A673 (cell line): ENCODE measurements at regions not wholly inside any gene's neighbourhood (a gene's known extent, or its start where the extent isn't known, plus 50 kb on each side); places are given as distances from the start of the nearest gene placed in this dataset.

Experiments used
- BruUV-seq: library from RNA; stranded (reverse); fragments of 400-500 nt; replicated peaks from 2 replicates; lab custom pipeline; 2021; lab: Mats Ljungman, UMichigan
- CTCF ChIA-PET: fragments of 300-600 bp; sonication (Branson Sonifier 250); formaldehyde crosslinking; loops from one replicate; lab custom pipeline; 2022; ENCODE audit warnings: antibody characterized with exemption; lab: Charles Lee
- POLR2A ChIA-PET: fragments of 300-600 bp; sonication (Branson Sonifier 250); formaldehyde crosslinking; loops from one replicate; lab custom pipeline; 2022; ENCODE audit warnings: antibody characterized with exemption; ENCODE audit not compliant: low non-redundant PET; lab: Charles Lee
- DNase-seq: peaks from one replicate; pipeline ENCODE4 v3.0.0-alpha.2; 2015; ENCODE audit warnings: low spot score
- H3K27ac ChIP-seq: fragments of 200-600 bp; sonication (generic); 2 replicates; pipeline ENCODE4 v1.5.1; 2016; ENCODE audit warnings: mixed run types, low read depth, mild to moderate bottlenecking, mixed read lengths, antibody characterized with exemption, low read length; ENCODE audit not compliant: poor library complexity, severe bottlenecking
- H3K27me3 ChIP-seq: fragments of 200-600 bp; sonication (generic); replicated peaks from 2 replicates; pipeline ENCODE4 v1.6.1; 2017; ENCODE audit warnings: mixed run types, low read depth, mild to moderate bottlenecking, mixed read lengths, antibody characterized with exemption, low read length; ENCODE audit not compliant: insufficient read depth, poor library complexity
- H3K36me3 ChIP-seq: fragments of 200-600 bp; sonication (generic); 2 replicates; pipeline ENCODE4 v1.6.1; 2016; ENCODE audit warnings: mixed run types, mild to moderate bottlenecking, mixed read lengths, antibody characterized with exemption, low read length; ENCODE audit not compliant: insufficient read depth, poor library complexity, severe bottlenecking
- H3K4me1 ChIP-seq: fragments of 200-600 bp; sonication (generic); 2 replicates; pipeline ENCODE4 v1.6.1; 2017; ENCODE audit warnings: mixed run types, mild to moderate bottlenecking, mixed read lengths, antibody characterized with exemption, low read length; ENCODE audit not compliant: insufficient read depth, poor library complexity, severe bottlenecking
- H3K4me3 ChIP-seq: fragments of 200-600 bp; sonication (generic); 2 replicates; pipeline ENCODE4 v1.5.1; 2016; ENCODE audit warnings: low read depth, mixed run types, mild to moderate bottlenecking, mixed read lengths, low read length; ENCODE audit not compliant: poor library complexity, severe bottlenecking
- H3K9me3 ChIP-seq: fragments of 200-600 bp; sonication (generic); 2 replicates; pipeline ENCODE4 v1.6.1; 2016; ENCODE audit warnings: mixed run types, low read depth, mild to moderate bottlenecking, mixed read lengths, antibody characterized with exemption, low read length; ENCODE audit not compliant: poor library complexity, severe bottlenecking
- CTCF ChIP-seq: fragments of 300-800, 200-600 bp; sonication (generic); conservative IDR thresholded peaks from 2 replicates; pipeline ENCODE4 v1.5.1; 2017; ENCODE audit warnings: low read depth, mild to moderate bottlenecking, antibody characterized with exemption, low read length, moderate library complexity, mixed read lengths
- EZH2 ChIP-seq: fragments of 200-600 bp; sonication (generic); IDR thresholded peaks from 2 replicates; pipeline ENCODE4 v1.6.1; 2017; ENCODE audit warnings: borderline replicate concordance, low read depth, mild to moderate bottlenecking, mixed read lengths, antibody characterized with exemption, low read length; ENCODE audit not compliant: poor library complexity, severe bottlenecking
- intact Hi-C: fragments of 100-400 bp; cut with micrococcal nuclease; formaldehyde crosslinking; loops from one replicate; pipeline ENCODE4 v1.10.0; 2022; ENCODE audit not compliant: unreplicated experiment

- ChIA-PET CTCF (no interaction called here), POLR2A (no interaction called here)
- no peaks in the 10 kb centered on the region for H3K27me3 ChIP-seq
- no peaks in the 10 kb centered on the region for H3K4me1 ChIP-seq
- no peak overlapping the region for H3K27ac ChIP-seq
- no peak for DNase-seq
- no peaks in the 10 kb centered on the region for H3K9me3 ChIP-seq
- BruUV-seq, result no TSS peak
- TF ChIP-seq CTCF (no peak), EZH2 (no peak)
- no peak overlapping the region for H3K4me3 ChIP-seq
- intact Hi-C loops, result no loop called here
- no peaks in the 10 kb centered on the region for H3K36me3 ChIP-seq
Measured at GRCh38 chr20:7622399-7622961, 317.8 kb downstream of the HAO1 start.

GRCh38 chr20:7624886-7625285, 315.4 kb downstream of the HAO1 start:
- ChIA-PET POLR2A (no interaction called here), CTCF (no interaction called here)
- H3K4me3 ChIP-seq, result no peak overlapping the region
- no TSS peak for BruUV-seq
- no peaks in the 10 kb centered on the region for H3K4me1 ChIP-seq
- DNase-seq, result no peak
- H3K36me3 ChIP-seq, result no peaks in the 10 kb centered on the region
- no peak for TF ChIP-seq EZH2
- TF ChIP-seq CTCF, result no peak
- H3K27me3 ChIP-seq, result no peaks in the 10 kb centered on the region
- H3K9me3 ChIP-seq, result no peaks in the 10 kb centered on the region
- no peak overlapping the region for H3K27ac ChIP-seq
- intact Hi-C loops, result no loop called here

DNA sequence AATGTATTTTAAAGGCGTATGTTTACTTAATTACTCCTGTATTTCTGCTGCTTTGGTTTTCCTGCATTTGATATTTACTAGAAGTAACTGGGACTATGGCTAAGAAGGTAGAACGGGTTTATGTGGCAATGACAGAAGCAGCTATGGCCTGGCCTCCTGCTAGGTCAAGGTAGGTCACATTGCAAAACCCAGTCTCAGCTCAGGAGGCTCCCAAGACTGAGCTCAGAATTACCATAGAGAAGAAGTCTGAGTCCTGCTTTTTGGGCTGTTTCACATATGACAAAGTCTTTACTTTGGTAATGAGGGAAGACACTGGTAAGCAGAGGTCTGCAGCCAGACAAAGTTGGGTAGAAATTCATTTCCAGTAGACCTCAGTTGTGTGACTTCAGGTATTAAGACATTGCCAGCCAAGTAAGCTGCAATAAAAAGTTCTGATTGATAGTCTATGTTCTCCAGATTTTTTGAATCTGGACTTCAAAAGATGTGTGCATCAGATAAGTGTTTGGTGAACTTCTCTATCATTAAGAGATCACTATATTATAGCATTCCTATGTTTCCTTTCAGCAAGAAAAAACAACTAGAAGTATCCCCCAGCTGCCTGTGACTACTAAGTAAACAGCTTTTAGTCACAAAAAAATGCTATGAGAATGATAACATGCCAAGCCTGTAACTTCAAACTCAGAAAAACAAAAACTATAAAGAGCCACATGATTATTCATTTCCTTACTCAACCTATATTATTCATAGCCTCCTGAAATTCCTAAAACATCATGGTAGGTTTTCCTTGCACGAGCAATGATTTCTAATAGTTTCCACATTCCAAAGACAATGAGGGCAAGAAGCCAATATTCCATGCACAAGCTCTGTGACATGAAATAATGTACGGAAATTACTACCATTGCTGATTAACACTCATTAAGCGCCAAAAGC, 312.3 kb downstream of the HAO1 start:
- no peak for DNase-seq
- Histone ChIP-seq H3K9me3 (no peaks in the 10 kb centered on the region), H3K36me3 (no peaks in the 10 kb centered on the region), H3K27me3 (no peaks in the 10 kb centered on the region), H3K4me3 (no peak overlapping the region), H3K4me1 (no peaks in the 10 kb centered on the region), H3K27ac (no peak overlapping the region)
- ChIA-PET POLR2A (no interaction called here), CTCF (no interaction called here)
- intact Hi-C loops, result no loop called here
- no TSS peak for BruUV-seq
- no peak for TF ChIP-seq EZH2
